Vagina (tissue), 2 donors: ENCODE measurements at regions not wholly inside any gene's neighbourhood (a gene's known extent, or its start where the extent isn't known, plus 50 kb on each side); places are given as distances from the start of the nearest gene placed in this dataset.

Experiments used
- DNase-seq, 2 donors: peaks; one replicate each; pipeline ENCODE4 v3.0.0-alpha.2; 2017; ENCODE audit errors: extremely low spot score in 2 of 2
- H3K27ac ChIP-seq: fragments of 200-600 bp; sonication (generic); one replicate; pipeline ENCODE4 v1.5.1; 2019
- H3K27me3 ChIP-seq: fragments of 200-600 bp; sonication (generic); one replicate; pipeline ENCODE4 v1.5.1; 2019
- H3K36me3 ChIP-seq, 2 donors: fragments of 200-600 bp; sonication (generic); one replicate each; pipeline ENCODE4 v1.5.1; 2017 to 2019
- H3K4me1 ChIP-seq: fragments of 200-600 bp; sonication (generic); one replicate; pipeline ENCODE4 v1.5.1; 2019
- H3K4me3 ChIP-seq, 2 donors: fragments of 200-600 bp; sonication (generic); 1 replicate in 1 of 2; 2 replicates in 1 of 2; pipeline ENCODE4 v1.5.1; 2016 to 2019
- H3K9me3 ChIP-seq: fragments of 200-600 bp; sonication (generic); one replicate; pipeline ENCODE4 v1.5.1; 2019
- POLR2A ChIP-seq, 2 donors: fragments of 450-650 bp; IDR thresholded peaks; one replicate each; pipeline ENCODE4 v1.6.1; 2017; ENCODE audit warnings: antibody characterized with exemption in 2 of 2, mild to moderate bottlenecking in 2 of 2, moderate library complexity in 2 of 2
- POLR2AphosphoS5 ChIP-seq, 2 donors: sonication (generic); formaldehyde crosslinking; IDR thresholded peaks; one replicate each; pipeline ENCODE4 v1.9.0; 2017; ENCODE audit warnings: antibody characterized with exemption in 2 of 2, mild to moderate bottlenecking in 2 of 2, low read depth in 1 of 2; ENCODE audit not compliant: insufficient read depth in 1 of 2
- intact Hi-C: fragments of 100-400 bp; cut with DNase I; formaldehyde crosslinking; loops from one replicate; pipeline ENCODE4 v1.15.1; 2023
- TF ChIP-seq, protein P1 (sequence below), 3 experiments: fragments of 450-650 bp in 2 of 3; fragments of 200-600 bp in 1 of 3; sonication (generic) in 1 of 3; IDR thresholded peaks; one replicate each; pipeline ENCODE4 v1.5.1; 2017 to 2019; ENCODE audit warnings: antibody characterized with exemption in 3 of 3, mild to moderate bottlenecking in 2 of 3, moderate library complexity in 2 of 3

DNA sequence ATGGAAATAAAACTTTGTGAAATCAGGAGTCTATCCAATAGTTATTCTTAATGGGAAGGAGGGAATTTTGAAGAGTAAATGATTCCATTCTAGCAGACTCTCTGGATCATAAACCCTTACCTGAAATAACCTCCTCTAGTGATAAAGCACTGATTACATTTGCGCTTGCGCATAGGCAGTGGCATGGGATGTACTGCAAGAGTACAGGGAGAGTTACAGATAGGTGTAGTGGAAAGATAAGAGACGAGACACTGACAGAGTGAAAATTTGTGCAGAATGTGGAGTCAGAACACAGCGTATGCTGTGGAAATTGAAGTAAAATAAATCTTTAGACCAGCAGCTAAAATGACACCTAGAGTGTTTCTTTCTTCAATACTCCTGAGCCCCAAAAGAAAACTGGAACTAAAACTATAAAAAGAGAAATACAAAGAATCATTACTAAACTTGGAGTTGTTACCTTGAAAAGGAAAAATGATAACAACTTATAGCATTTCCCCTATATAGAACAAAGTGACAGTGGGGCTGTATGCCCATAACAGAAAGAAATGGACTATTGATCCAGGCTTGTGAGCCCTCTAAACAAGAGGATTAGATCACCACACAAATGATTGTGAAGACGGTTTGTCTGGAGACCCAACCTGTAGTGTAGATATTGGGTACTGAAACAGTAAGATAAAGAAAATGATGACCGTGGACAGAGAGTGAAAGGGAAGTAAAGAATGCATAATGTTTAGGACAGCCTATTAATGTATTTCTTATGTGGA, 1471.2 kb upstream of the NUDT12 start:
- H3K4me3 ChIP-seq = no peak overlapping the region
- no peak overlapping the region for H3K27ac ChIP-seq
- TF ChIP-seq POLR2AphosphoS5 (IDR thresholded peaks at IDR 0.05; ENCODE audit: insufficient read depth in 1 of 2, low read depth in 1 of 2) (no peak), POLR2A (IDR thresholded peaks at IDR 0.05) (no peak)
- TF ChIP-seq, protein P1, sequence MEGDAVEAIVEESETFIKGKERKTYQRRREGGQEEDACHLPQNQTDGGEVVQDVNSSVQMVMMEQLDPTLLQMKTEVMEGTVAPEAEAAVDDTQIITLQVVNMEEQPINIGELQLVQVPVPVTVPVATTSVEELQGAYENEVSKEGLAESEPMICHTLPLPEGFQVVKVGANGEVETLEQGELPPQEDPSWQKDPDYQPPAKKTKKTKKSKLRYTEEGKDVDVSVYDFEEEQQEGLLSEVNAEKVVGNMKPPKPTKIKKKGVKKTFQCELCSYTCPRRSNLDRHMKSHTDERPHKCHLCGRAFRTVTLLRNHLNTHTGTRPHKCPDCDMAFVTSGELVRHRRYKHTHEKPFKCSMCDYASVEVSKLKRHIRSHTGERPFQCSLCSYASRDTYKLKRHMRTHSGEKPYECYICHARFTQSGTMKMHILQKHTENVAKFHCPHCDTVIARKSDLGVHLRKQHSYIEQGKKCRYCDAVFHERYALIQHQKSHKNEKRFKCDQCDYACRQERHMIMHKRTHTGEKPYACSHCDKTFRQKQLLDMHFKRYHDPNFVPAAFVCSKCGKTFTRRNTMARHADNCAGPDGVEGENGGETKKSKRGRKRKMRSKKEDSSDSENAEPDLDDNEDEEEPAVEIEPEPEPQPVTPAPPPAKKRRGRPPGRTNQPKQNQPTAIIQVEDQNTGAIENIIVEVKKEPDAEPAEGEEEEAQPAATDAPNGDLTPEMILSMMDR (IDR thresholded peaks at IDR 0.05) = no peak
- H3K36me3 ChIP-seq = no peaks in the 10 kb centered on the region
- H3K9me3 ChIP-seq = no peaks in the 10 kb centered on the region
- DNase-seq = no peak
- no peaks in the 10 kb centered on the region for H3K27me3 ChIP-seq
- no peaks in the 10 kb centered on the region for H3K4me1 ChIP-seq
- intact Hi-C loops = no loop called here

DNA sequence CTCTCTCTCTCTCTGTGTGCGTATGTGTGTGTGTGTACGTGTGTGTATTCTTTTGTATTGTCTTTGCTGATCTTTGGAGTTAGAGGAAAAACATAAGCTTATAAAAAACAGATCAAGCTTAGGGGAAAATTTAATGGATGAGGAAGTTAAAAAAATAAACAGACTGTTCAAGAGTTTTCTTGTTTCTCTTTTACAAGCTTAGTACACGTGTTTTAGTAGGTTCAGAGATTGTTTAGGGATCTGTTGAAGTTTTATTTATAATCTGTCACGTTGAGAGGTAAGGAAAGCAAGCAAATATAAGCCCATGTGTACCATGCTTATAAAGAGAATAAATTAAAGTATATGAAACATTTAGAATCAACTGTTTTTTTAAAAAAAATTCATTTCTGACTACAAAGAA, 1470.3 kb upstream of the NUDT12 start:
- no peak for DNase-seq
- TF ChIP-seq, protein P1 (IDR thresholded peaks at IDR 0.05) = no peak
- TF ChIP-seq POLR2A (IDR thresholded peaks at IDR 0.05) = no peak
- no peak for TF ChIP-seq POLR2AphosphoS5 (IDR thresholded peaks at IDR 0.05; ENCODE audit: insufficient read depth in 1 of 2, low read depth in 1 of 2)
- Histone ChIP-seq H3K4me1 (no peaks in the 10 kb centered on the region), H3K9me3 (no peaks in the 10 kb centered on the region), H3K27ac (no peak overlapping the region), H3K36me3 (no peaks in the 10 kb centered on the region), H3K4me3 (no peak overlapping the region), H3K27me3 (no peaks in the 10 kb centered on the region)
- intact Hi-C loops = no loop called here

DNA sequence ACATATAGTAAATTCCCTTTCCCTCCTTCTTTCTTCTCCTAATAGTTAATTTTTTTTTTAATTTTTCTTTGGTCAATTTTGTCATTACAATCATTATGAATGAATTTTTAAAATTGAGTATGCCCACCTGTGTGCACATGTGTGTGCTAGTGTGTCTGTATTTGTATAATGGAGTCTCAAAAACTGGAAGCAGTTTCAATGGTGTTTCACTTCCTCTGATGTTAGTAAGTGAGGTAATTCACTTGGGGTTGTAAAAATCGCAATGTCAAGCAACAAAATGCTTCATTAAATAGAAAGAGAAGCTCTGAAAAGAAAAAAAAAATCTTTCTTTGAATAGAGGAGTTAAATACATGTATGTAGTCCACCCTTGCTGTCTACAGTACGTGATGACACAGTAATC, 1467.6 kb upstream of the NUDT12 start:
- DNase-seq = no peak
- no peaks in the 10 kb centered on the region for H3K36me3 ChIP-seq
- TF ChIP-seq, protein P1 (IDR thresholded peaks at IDR 0.05) = no peak
- TF ChIP-seq POLR2AphosphoS5 (IDR thresholded peaks at IDR 0.05; ENCODE audit: insufficient read depth in 1 of 2, low read depth in 1 of 2) (no peak), POLR2A (IDR thresholded peaks at IDR 0.05) (no peak)
- H3K4me3 ChIP-seq = no peak overlapping the region
- H3K9me3 ChIP-seq = no peaks in the 10 kb centered on the region
- H3K27me3 ChIP-seq = no peaks in the 10 kb centered on the region
- intact Hi-C loops = no loop called here
- no peak overlapping the region for H3K27ac ChIP-seq
- no peaks in the 10 kb centered on the region for H3K4me1 ChIP-seq

DNA sequence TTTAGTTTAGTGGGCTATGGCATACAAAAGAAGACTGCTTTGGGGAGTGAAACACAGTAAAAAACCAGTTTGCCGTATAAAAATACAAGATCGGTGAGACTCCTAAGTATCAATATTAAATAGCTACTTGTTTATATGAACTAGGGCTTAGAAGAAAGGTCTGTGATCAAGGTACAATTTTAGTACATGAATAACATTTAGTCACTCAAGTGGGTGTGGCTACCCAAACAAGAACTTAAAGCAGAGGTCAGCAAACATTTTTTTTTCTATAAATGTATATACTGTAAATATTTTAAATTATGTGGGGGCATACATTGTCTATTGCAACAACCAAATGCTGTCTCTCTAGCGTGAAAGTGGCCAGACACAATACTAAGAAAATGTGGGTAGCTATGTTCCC, 1452.5 kb upstream of the NUDT12 start:
- DNase-seq = no peak
- Histone ChIP-seq H3K27ac (no peak overlapping the region), H3K27me3 (no peaks in the 10 kb centered on the region), H3K9me3 (no peaks in the 10 kb centered on the region), H3K4me3 (no peak overlapping the region), H3K36me3 (no peaks in the 10 kb centered on the region), H3K4me1 (no peaks in the 10 kb centered on the region)
- TF ChIP-seq POLR2A (IDR thresholded peaks at IDR 0.05) (no peak), POLR2AphosphoS5 (IDR thresholded peaks at IDR 0.05; ENCODE audit: insufficient read depth in 1 of 2, low read depth in 1 of 2) (no peak)
- TF ChIP-seq, protein P1 (IDR thresholded peaks at IDR 0.05) = no peak
- intact Hi-C loops = no loop called here

DNA sequence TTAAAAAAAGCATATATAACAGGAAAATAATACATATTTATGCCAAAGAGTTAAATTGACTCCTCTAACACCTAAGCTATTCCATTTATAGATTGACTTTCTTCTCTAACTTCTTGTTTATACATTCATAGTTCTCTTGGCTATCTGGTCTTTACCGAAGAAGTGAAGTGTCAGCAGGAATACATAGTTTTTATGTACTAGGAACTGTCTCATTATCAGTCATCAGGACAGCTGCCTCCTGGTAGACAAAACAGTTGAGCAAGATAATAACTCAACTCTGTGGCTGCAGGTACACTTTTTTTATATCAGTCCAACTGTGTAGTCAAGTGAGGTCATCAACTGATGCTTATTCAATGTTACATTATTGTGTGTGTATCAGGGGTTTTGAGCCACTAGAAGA, 1436.0 kb upstream of the NUDT12 start:
- Histone ChIP-seq H3K4me3 (no peak overlapping the region), H3K27ac (no peak overlapping the region), H3K4me1 (no peaks in the 10 kb centered on the region), H3K9me3 (no peaks in the 10 kb centered on the region), H3K36me3 (no peaks in the 10 kb centered on the region), H3K27me3 (no peaks in the 10 kb centered on the region)
- no peak for DNase-seq
- intact Hi-C loops = loop anchor here (2.0 kb wide), 1 partner anchor 62 kb away; no protein-coding TSS in a partner anchor
- TF ChIP-seq POLR2AphosphoS5 (IDR thresholded peaks at IDR 0.05; ENCODE audit: insufficient read depth in 1 of 2, low read depth in 1 of 2) (no peak), POLR2A (IDR thresholded peaks at IDR 0.05) (no peak)
- TF ChIP-seq, protein P1 (IDR thresholded peaks at IDR 0.05) = no peak
